NCI-H460 (cell line): ENCODE measurements at regions not wholly inside any gene's neighbourhood (a gene's known extent, or its start where the extent isn't known, plus 50 kb on each side); places are given as distances from the start of the nearest gene placed in this dataset.
A peak's percentile ranks its signal among the peaks of the same experiment; 100 is the strongest.

Source experiments
- DNase-seq: peaks from one replicate; pipeline ENCODE4 v3.0.0-alpha.2; 2016; ENCODE audit warnings: low read depth; ENCODE audit errors: extremely low read depth
- small RNA-seq, 2 experiments: library from RNA; depleted of rRNA; stranded (forward); fragments of <200 nt; gene quantifications; one replicate each; pipeline ENCODE3, GENCODE V24; 2014

DNA sequence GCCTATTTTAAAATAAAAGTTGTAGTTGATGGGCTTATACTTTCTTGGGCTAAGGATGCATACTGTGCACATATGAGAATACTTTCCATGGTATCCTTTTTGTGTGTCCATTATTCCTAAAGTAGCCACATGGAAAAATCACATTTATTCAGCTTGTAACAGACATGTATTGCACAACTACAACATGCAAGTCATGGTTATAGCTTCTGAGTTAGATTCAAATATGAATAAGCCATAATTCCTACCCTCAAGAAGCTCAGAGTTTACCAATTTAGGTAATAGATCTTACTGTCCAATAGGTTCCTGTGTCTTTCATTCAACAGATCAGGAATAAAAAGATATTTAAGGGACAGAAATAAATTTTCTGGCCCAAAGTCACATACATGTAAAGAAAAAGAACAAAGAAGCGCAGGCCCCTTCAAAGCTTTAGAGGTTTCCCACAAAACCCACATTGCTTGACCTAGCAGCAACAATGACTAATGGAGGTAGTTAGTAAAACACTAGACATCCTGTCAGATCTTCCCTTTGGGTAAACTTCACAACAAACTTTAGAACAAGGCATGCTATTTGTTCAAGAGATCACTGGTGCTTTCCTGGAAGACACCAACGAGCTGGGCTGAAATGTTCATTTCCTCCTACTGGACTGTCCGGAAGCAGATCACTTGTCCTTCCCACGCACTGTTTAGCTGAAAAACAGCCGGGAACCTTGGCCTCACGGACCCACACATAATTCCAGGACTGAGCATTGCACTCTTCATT is 78.4 kb upstream of the ITGA1 start:
- DNase-seq: no peak

DNA sequence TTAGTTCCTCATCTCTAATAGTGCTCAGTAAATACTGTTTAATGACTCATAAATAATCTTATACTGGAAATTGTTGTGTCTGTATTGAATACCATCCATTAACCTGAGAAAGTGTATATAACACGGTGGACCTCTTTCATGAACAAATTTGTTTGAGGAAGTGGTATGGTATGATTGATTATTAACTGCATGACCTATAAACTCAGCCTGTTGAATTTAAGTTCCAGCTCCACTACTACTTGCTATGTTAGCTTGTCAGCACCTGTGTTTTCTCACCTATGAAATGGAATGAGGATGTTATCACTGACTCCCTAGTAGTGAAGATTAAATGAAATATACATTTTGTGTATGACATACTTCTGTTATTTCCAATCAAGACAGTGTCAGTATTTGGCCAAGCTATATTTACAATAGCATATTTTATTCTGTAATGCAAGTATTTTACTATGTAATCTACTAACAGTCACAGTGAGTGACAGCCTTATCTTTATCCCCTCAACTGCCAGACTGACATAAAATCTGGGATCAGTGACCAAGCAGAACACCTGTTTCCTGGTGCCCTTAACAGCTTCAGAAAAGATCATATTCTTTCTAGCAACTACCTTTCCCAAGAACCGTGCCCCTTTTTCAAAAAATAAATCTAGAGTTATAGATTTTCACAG is 77.3 kb upstream of the ITGA1 start:
- no peak for DNase-seq

DNA sequence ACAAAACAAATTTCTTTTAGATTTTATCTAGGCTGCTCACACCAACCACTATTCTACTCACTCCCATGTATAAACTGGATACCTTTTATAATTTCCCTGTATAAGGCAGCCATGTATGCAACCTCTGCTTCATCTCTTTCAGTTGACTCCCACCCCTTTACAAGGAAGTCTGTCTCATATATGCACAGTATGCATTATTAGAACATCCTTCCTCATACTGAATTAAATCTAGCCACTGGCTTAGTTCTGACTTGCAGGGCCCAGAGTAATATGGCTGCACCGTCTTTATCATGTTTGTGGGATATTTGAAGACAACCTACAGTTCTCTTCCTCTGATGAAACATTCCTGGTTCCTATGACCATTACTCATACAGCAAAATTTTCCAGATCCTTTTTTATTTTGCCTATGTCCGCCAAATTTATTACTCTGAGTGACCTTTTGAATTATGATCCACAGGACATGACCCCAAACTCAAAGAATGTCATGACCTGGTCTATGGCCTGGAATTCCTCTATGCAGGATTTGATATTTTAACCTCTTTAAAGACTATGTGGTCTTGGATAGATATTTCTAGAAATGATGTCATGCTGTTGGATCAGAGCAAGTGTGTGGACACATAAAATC is 76.6 kb upstream of the ITGA1 start:
- no peak for DNase-seq

DNA sequence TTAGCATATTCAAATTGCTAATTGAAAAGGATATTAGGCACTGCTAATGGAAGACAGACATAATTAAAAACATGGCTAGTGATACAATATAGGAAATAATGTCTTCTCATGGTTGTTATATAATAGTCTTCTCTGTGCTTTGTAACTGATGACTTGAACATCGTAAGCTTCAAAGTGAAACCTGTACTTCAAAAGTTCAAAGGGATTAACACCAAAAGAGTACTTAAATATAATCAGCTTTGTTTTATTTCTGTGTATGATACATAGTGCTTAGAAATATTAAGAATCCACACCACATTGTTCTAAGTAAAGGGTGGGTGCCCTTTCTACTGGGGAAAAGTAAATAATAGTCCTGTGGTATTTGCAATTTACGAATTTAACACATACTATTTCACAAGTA is 75.4 kb upstream of the ITGA1 start:
- no peak for DNase-seq

DNA sequence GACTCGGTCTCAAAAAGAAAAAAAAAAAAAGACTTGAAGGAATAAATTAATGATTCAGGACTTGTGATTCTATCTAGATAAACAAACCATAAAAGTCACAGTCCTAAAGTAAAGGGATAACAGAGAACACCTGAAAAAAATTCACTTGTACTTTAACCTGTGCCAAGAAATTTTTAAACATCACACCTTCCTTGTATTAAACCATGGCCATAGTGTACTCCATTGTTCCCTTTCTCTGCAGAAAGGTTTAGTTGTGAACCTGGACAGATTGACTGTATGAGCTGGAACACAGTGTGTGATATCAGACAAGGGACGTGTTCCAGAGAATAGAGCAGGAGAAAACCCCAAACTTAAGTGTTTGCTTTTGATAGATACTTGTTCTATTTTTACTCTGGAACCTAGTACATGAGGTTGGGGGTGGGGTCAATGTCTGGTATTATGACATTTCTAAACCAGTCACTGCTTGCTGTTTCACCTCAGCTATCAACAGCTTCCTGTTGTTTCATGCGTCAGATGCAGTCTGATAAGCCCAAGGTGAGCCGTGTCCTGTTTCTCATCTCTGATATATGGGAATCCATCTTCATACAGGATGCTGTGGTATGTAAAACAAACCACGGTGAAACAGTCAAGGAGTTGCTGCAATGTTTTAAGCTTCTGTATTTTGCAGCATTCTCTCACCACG is 62.5 kb upstream of the ITGA1 start:
- DNase-seq: no peak

DNA sequence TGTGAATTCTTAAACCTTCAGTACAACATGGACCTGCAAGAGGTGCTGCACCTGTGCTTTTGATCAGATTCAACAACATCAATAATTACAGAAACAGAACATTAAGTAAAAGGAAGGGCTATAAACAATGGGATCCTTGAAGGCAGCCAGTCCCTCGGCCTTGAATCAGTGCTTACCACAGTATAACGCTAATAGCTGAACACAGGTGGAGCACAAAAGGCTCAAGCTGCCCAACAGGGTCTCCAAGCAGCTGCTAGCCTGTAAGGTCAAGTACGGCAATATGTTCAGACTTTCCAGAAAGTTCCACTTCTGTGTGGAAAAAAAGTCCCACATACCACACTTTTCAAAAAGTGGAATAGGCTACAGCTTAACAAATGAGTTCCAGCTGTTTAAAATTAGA is 61.9 kb upstream of the ITGA1 start:
- no peak for DNase-seq

DNA sequence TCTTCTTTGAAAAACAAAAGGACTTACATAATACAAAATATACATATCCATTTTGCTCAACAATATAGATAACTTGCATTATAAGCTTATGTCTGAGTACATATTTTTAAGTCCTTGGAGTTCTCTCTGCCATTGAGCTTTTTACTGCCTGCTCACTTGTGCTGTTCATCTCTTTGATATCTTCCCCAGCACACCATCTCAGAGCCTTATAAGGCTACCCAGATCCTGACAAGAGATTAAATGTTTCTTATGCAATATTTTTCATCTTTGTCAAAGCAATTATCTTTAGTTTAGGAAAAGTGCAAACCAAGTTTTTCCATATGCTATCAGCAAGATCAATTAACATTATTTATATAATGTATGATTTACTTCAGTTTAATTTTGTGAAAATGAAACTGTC is 60.7 kb upstream of the ITGA1 start:
- DNase-seq: no peak

DNA sequence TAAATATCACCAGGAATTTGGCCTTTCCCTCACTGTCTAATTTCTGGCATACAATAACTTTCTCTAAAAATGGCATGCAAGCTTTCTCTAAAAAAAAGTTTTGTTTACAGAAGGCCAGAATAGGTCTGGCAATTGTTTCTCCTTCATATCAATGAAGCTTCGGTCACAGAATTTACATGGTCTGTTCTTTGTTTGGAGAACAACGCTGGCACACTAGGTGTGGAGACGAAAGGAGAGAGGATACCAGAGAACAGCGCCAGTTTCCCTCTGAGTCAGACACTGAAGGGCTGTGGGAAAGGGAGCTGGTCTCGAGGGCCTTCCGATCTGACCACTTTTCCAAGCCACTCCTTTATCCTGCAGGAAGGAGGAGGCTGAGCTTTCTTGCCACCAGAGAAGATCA is 60.1 kb upstream of the ITGA1 start:
- peak; percentile 1 for DNase-seq

DNA sequence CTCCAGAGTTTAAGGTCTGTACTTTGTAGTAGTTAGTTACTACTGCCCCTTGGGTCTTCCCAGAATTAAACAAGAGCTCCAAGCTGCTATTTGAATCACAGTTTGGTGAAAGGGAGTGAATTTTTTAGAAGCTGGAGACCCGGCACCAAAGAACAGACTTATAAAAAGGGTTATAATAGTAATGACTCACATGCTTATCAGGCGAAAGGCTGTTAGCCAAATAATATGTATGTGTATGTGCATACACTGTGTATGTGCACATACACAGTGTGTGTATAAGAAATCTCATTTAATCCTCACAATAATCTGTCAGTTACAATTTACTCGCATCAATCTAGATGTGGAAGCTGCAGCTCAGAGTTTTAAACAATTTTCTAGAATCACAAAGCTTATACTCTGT is 59.5 kb upstream of the ITGA1 start:
- DNase-seq: no peak

DNA sequence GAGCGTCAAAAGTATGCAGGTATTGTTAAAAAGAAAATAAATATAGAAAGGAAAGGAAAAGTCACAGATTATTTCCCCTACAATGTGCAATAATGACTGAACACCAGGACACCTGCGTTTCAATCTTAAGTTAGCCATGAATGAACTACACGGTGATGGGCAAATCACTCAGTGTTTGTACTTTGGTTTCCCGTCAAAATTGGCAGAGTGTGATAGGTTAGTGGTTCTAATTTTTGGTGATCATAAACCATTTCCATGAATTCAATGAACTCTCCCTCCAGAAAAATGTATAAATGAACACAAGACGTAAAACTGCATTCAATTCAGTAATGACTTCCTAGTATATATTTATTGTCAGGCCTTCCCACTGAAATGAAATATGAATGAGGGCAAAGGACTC is 59.0 kb upstream of the ITGA1 start:
- no peak for DNase-seq

DNA sequence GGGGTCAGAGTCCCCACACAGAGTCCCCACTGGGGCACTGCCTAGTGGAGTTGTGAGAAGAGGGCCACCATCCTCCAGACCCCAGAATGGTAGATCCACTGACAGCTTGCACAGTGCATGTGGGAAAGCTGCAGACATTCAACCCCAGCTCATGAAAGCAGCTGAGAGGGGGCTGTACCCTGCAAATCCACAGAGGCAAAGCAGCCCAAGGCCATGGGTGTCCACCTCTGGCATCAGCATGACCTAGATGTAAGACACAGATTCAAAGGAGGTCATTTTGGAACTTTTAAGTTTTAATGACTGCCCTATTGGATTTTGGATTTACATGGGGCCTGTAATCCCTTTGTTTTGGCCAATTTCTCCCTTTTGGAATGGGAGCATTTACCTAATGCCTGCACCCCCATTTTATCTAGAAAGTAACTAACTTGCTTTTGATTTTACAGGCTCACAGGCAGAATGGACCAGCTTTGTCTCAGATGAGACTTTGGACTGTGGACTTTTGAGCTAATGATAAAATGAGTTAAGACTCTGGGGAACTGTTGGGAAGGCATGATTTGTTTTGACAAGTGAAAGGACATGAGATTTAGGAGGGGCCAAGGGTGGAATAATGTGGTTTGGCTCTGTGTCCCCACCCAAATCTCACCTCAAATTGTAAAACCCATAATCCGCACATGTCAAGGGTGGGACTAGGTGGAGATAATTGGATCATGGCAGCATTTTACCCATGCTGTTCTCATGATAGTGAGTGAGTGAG is 56.3 kb upstream of the ITGA1 start:
- no peak for DNase-seq

DNA sequence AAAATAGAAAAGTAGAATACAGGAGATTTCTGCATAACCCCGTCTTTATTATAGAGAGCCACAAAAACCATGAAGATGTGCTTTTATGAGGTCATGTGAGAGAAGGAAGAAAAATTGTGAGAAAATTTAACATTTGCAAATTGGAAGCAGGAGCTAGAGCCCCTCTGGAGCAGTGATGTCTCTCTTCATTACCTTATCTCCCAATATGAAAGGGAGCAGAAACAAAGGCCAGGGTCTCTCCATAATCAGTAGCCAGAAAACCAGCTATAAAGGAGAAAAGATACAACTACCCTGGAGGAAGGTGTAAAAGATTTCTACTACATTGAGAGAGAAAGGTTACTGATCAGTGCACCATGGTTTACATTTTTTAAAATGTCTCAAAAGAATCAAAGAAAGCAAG is 53.2 kb upstream of the ITGA1 start:
- DNase-seq: no peak

DNA sequence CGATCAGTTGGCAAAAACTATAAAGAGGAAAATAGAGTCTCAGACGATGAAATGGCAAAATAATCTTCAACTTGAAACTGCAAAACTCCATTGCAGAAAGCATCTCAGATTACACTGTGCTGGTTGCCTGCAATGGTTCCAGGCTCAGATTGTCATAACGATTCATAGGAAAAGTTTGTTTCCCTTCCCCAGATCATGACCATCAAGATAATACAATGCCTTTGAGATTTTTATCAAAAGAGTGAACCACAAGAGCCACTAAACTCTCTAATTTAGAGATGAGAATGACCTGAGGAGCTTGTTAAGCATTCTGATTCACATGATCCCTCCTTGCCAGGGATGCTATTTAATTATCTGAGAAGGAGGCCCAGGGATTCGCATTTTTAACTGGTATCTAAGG is 52.6 kb upstream of the ITGA1 start:
- no peak for DNase-seq

Small RNA genes in the stretch of these regions (small RNA-seq; reads per million reads assigned to genes)
- gene RPS17P11: 0 reads per million in 2 experiments
